H9 (cell line): ENCODE measurements at regions not wholly inside any gene's neighbourhood (a gene's known extent, or its start where the extent isn't known, plus 50 kb on each side); places are given as distances from the start of the nearest gene placed in this dataset.

ENCODE experiments used
- DNase-seq: peaks from one replicate; pipeline ENCODE4 v3.0.0-alpha.2; 2017
- H2AFZ ChIP-seq: one replicate; pipeline ENCODE4 v1.6.1; 2013; ENCODE audit warnings: mild to moderate bottlenecking, low read length, control low read depth, moderate library complexity
- H2AK5ac ChIP-seq: 2 replicates; pipeline ENCODE4 v1.6.1; 2013; ENCODE audit warnings: low read length, control low read depth, mixed read lengths; ENCODE audit not compliant: insufficient read length
- H2BK120ac ChIP-seq: one replicate; pipeline ENCODE4 v1.6.1; 2013; ENCODE audit warnings: low read depth, mild to moderate bottlenecking, low read length, control low read depth, inconsistent platforms; ENCODE audit not compliant: poor library complexity, severe bottlenecking
- H2BK12ac ChIP-seq: 2 replicates; pipeline ENCODE4 v1.6.1; 2013; ENCODE audit warnings: low read length, control low read depth, mixed read lengths, low read depth; ENCODE audit not compliant: insufficient read length
- H2BK15ac ChIP-seq: 2 replicates; pipeline ENCODE4 v1.6.1; 2013; ENCODE audit warnings: low read depth, low read length, control low read depth
- H2BK20ac ChIP-seq: one replicate; pipeline ENCODE4 v1.6.1; 2013; ENCODE audit warnings: low read depth, mild to moderate bottlenecking, low read length, control low read depth, inconsistent platforms; ENCODE audit not compliant: poor library complexity, severe bottlenecking
- H2BK5ac ChIP-seq: 2 replicates; pipeline ENCODE4 v1.6.1; 2013; ENCODE audit warnings: low read length, control low read depth, mixed read lengths; ENCODE audit not compliant: insufficient read length
- H3K14ac ChIP-seq: 2 replicates; pipeline ENCODE4 v1.6.1; 2013; ENCODE audit warnings: low read length, control low read depth; ENCODE audit not compliant: insufficient read depth
- H3K18ac ChIP-seq: 2 replicates; pipeline ENCODE4 v1.6.1; 2013; ENCODE audit warnings: low read depth, mild to moderate bottlenecking, mixed read lengths, low read length, control low read depth; ENCODE audit not compliant: insufficient read length
- H3K23ac ChIP-seq: 2 replicates; pipeline ENCODE4 v1.6.1; 2013; ENCODE audit warnings: low read length, control low read depth, mixed read lengths, low read depth; ENCODE audit not compliant: insufficient read length
- H3K23me2 ChIP-seq: 2 replicates; pipeline ENCODE4 v1.6.1; 2013; ENCODE audit warnings: low read depth, mild to moderate bottlenecking, mixed read lengths, low read length, control low read depth; ENCODE audit not compliant: insufficient read length, poor library complexity, severe bottlenecking
- H3K27ac ChIP-seq: 2 replicates; pipeline ENCODE4 v1.5.1; 2013; ENCODE audit warnings: low read length, control low read depth, mixed read lengths, low read depth; ENCODE audit not compliant: insufficient read length
- H3K27me3 ChIP-seq: 2 replicates; pipeline ENCODE4 v1.6.1; 2013; ENCODE audit warnings: low read length, control low read depth, inconsistent platforms; ENCODE audit not compliant: insufficient read depth
- H3K4ac ChIP-seq: 2 replicates; pipeline ENCODE4 v1.6.1; 2013; ENCODE audit warnings: low read depth, mild to moderate bottlenecking, control low read depth, inconsistent platforms, low read length, moderate library complexity
- H3K4me1 ChIP-seq: 2 replicates; pipeline ENCODE4 v1.6.1; 2013; ENCODE audit warnings: low read length, control low read depth, inconsistent platforms; ENCODE audit not compliant: insufficient read depth
- H3K4me2 ChIP-seq: 2 replicates; pipeline ENCODE4 v1.6.1; 2013; ENCODE audit warnings: low read length, control low read depth, mixed read lengths; ENCODE audit not compliant: insufficient read length, insufficient read depth
- H3K56ac ChIP-seq: 2 replicates; pipeline ENCODE4 v1.6.1; 2013; ENCODE audit warnings: low read depth, mild to moderate bottlenecking, mixed read lengths, low read length, control low read depth; ENCODE audit not compliant: insufficient read length
- H3K79me1 ChIP-seq: 2 replicates; pipeline ENCODE4 v1.6.1; 2013; ENCODE audit warnings: low read depth, mild to moderate bottlenecking, moderate library complexity, low read length, control low read depth, inconsistent platforms; ENCODE audit not compliant: insufficient read depth, poor library complexity, severe bottlenecking
- H3K79me2 ChIP-seq: 2 replicates; pipeline ENCODE4 v1.6.1; 2013; ENCODE audit warnings: low read length, control low read depth, inconsistent platforms; ENCODE audit not compliant: insufficient read depth
- H3K9ac ChIP-seq: 2 replicates; pipeline ENCODE4 v1.6.1; 2013; ENCODE audit warnings: low read length, control low read depth, mixed read lengths; ENCODE audit not compliant: insufficient read length; ENCODE audit errors: extremely low read depth
- H3K9me3 ChIP-seq: one replicate; pipeline ENCODE4 v1.6.1; 2013; ENCODE audit warnings: low read depth, low read length, inconsistent platforms; ENCODE audit not compliant: control insufficient read depth
- H3T11ph ChIP-seq: one replicate; pipeline ENCODE4 v1.6.1; 2013; ENCODE audit warnings: mild to moderate bottlenecking, low read length, control low read depth, inconsistent platforms
- H4K20me1 ChIP-seq: one replicate; pipeline ENCODE4 v1.6.1; 2013; ENCODE audit not compliant: control insufficient read depth, insufficient read length, insufficient read depth
- H4K5ac ChIP-seq: 2 replicates; pipeline ENCODE4 v1.6.1; 2013; ENCODE audit warnings: low read depth, mild to moderate bottlenecking, mixed read lengths, low read length, control low read depth; ENCODE audit not compliant: insufficient read length
- H4K8ac ChIP-seq: replicated peaks from 2 replicates; pipeline ENCODE4 v1.6.1; 2013; ENCODE audit warnings: low read length, control low read depth, mixed read lengths, low read depth; ENCODE audit not compliant: insufficient read length
- H4K91ac ChIP-seq: 2 replicates; pipeline ENCODE4 v1.6.1; 2013; ENCODE audit warnings: low read depth, mild to moderate bottlenecking, moderate library complexity, mixed read lengths, low read length, control low read depth; ENCODE audit not compliant: insufficient read length
- H3K27ac Mint-ChIP-seq, 3 experiments: 2 replicates in 2 of 3; 3 replicates in 1 of 3; pipeline ENCODE4 v1.8.0; 2020 to 2021; ENCODE audit warnings: mixed read lengths in 3 of 3, mild to moderate bottlenecking in 1 of 3, moderate library complexity in 1 of 3
- H3K27me3 Mint-ChIP-seq: 2 replicates; pipeline ENCODE4 v1.8.0; 2021; ENCODE audit warnings: low read depth, mild to moderate bottlenecking, moderate library complexity, mixed read lengths
- H3K36me3 Mint-ChIP-seq, 3 experiments: 2 replicates in 2 of 3; 3 replicates in 1 of 3; pipeline ENCODE4 v1.8.0; 2020 to 2021; ENCODE audit warnings: low read depth in 3 of 3, mixed read lengths in 3 of 3; ENCODE audit not compliant: insufficient read depth in 1 of 3
- H3K4me1 Mint-ChIP-seq, 2 experiments: 2 replicates each; pipeline ENCODE4 v1.8.0; 2020; ENCODE audit warnings: mixed read lengths in 2 of 2
- H3K4me3 Mint-ChIP-seq, 2 experiments: 2 replicates in 1 of 2; 3 replicates in 1 of 2; pipeline ENCODE4 v1.8.0; 2020 to 2021; ENCODE audit warnings: mild to moderate bottlenecking in 2 of 2, mixed read lengths in 2 of 2, moderate library complexity in 1 of 2
- H3K9me3 Mint-ChIP-seq, 2 experiments: 2 replicates in 1 of 2; 3 replicates in 1 of 2; pipeline ENCODE4 v1.8.0; 2020; ENCODE audit warnings: mild to moderate bottlenecking in 2 of 2, mixed read lengths in 2 of 2, moderate library complexity in 1 of 2
- WGBS: extraction: QIAGEN DNeasy Blood & Tissue Kit; methylation state at CpG from one replicate; pipeline ENCODE4 v1.1.7; 2013; ENCODE audit warnings: missing lambda C conversion rate, low lambda C conversion rate, mixed read lengths; ENCODE audit not compliant: insufficient read length; ENCODE audit errors: extremely low coverage; 5-methylcytosine and 5-hydroxymethylcytosine counted together
- TF ChIP-seq, protein P1 (sequence below): fragments of 200-600 bp; sonication (generic); conservative IDR thresholded peaks from 3 replicates; pipeline ENCODE4 v1.8.0; 2021; ENCODE audit warnings: antibody characterized with exemption, mild to moderate bottlenecking

GRCh38 chr11:107078375-107078774, 60.1 kb upstream of the GUCY1A2 start:
- Histone ChIP-seq H3K79me2 (no peaks in the 10 kb centered on the region), H2AFZ (no peak overlapping the region), H4K8ac (no peak overlapping the region), H3K9me3 (peaks cover 12% of the 10 kb centered on the region), H3K4me1 (no peaks in the 10 kb centered on the region), H3K27me3 (no peaks in the 10 kb centered on the region), H4K91ac (no peak overlapping the region), H4K5ac (no peak overlapping the region), H2BK20ac (no peak overlapping the region), H3K18ac (no peak overlapping the region), H3K23me2 (no peaks in the 10 kb centered on the region), H4K20me1 (no peaks in the 10 kb centered on the region), H2AK5ac (no peak overlapping the region), H3K9ac (no peak overlapping the region), H2BK15ac (no peak overlapping the region), H3K27ac (no peak overlapping the region), H3K56ac (no peak overlapping the region), H3K23ac (no peak overlapping the region), H3K4me2 (no peak overlapping the region), H3K4ac (no peak overlapping the region), H3K79me1 (no peaks in the 10 kb centered on the region), H3T11ph (no peak overlapping the region), H2BK12ac (no peak overlapping the region), H2BK120ac (no peak overlapping the region), H3K14ac (no peak overlapping the region), H2BK5ac (no peak overlapping the region)
- Mint-ChIP-seq H3K36me3 (peaks cover 10 to 19% (median 15%) of the 10 kb centered on the region in 3 experiments; a peak in 6 of 7 replicates), H3K4me3 (no peak overlapping the region), H3K9me3 (peaks cover 21 to 22% of the 10 kb centered on the region in 2 experiments), H3K4me1 (peaks cover 0 to 6% of the 10 kb centered on the region in 2 experiments; a peak in 3 of 4 replicates), H3K27me3 (no peaks in the 10 kb centered on the region; the same call in 1 of the 2 replicates), H3K27ac (no peak overlapping the region)
- TF ChIP-seq, protein P1, sequence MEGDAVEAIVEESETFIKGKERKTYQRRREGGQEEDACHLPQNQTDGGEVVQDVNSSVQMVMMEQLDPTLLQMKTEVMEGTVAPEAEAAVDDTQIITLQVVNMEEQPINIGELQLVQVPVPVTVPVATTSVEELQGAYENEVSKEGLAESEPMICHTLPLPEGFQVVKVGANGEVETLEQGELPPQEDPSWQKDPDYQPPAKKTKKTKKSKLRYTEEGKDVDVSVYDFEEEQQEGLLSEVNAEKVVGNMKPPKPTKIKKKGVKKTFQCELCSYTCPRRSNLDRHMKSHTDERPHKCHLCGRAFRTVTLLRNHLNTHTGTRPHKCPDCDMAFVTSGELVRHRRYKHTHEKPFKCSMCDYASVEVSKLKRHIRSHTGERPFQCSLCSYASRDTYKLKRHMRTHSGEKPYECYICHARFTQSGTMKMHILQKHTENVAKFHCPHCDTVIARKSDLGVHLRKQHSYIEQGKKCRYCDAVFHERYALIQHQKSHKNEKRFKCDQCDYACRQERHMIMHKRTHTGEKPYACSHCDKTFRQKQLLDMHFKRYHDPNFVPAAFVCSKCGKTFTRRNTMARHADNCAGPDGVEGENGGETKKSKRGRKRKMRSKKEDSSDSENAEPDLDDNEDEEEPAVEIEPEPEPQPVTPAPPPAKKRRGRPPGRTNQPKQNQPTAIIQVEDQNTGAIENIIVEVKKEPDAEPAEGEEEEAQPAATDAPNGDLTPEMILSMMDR, result no peak
- WGBS, result no CpG with 5 or more reads among the region's 2 CpGs
- no peak for DNase-seq
